ENCODE measurements at regions not wholly inside any gene's neighbourhood (a gene's known extent, or its start where the extent isn't known, plus 50 kb on each side); places are given as distances from the start of the nearest gene placed in this dataset.
"Not testable (repeated sequence)": the region's sequence is repeated elsewhere in the genome, so short reads cannot be mapped to it uniquely, and the experiment has no call there.

GRCh38 chrX:4661771-4662170, 948.3 kb upstream of the PRKX start:
- Histone ChIP-seq H3K4me1 (ENCODE audit: control insufficient read depth, insufficient read depth, low read length, poor library complexity, severe bottlenecking) (no peaks in the 10 kb centered on the region), H3K36me3 (ENCODE audit: control insufficient read depth, insufficient read depth, low read length) (no peaks in the 10 kb centered on the region), H3K27ac (ENCODE audit: insufficient read depth, low read length, poor library complexity, severe bottlenecking) (no peak overlapping the region), H3K4me3 (ENCODE audit: low read depth, low read length) (no peak overlapping the region), H3K9me3 (ENCODE audit: control insufficient read depth in 2 of 2, low read length in 2 of 2) (no peaks in the 10 kb centered on the region), H3K27me3 (ENCODE audit: control insufficient read depth, insufficient read depth, low read length) (no peaks in the 10 kb centered on the region)
- no peaks in the 10 kb centered on the region for H3K27me3 Mint-ChIP-seq
- H3K27ac Mint-ChIP-seq, result no peak overlapping the region
- no peaks in the 10 kb centered on the region for H3K36me3 Mint-ChIP-seq
- no peak for ATAC-seq (ENCODE audit: low read depth in 2 of 2)
- peaks cover 0 to 12% (median 6%) of the 10 kb centered on the region in 7 donors for H3K9me3 Mint-ChIP-seq
- no peaks in the 10 kb centered on the region for H3K4me1 Mint-ChIP-seq
- no peak overlapping the region for H3K4me3 Mint-ChIP-seq
- no peak for DNase-seq

GRCh38 chrX:4656419-4656818, 943.0 kb upstream of the PRKX start:
- no peaks in the 10 kb centered on the region for H3K36me3 Mint-ChIP-seq
- no peak for ATAC-seq (ENCODE audit: low read depth in 2 of 2)

DNA sequence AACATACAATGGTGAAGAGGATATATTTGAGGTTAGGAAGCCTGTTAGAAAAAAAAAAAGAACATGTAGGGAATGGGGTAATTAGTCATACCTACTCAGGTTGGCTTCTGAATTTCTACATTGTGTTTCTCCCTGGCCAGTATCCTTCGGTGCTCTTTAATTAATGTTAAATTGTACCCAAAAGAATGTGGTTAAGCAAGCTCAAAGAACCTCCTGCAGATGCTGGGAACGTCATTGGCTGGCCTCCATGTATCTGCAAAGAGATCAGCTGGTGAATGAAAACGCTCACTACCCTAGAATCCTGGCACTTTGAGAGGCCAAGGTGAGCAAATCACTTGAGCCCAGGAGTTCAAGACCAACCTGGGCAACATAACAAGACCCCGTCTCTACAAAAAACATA, 942.3 kb upstream of the PRKX start:
- Histone ChIP-seq H3K4me1 (ENCODE audit: control insufficient read depth, insufficient read depth, low read length, poor library complexity, severe bottlenecking) (no peaks in the 10 kb centered on the region), H3K36me3 (ENCODE audit: control insufficient read depth, insufficient read depth, low read length) (no peaks in the 10 kb centered on the region), H3K4me3 (ENCODE audit: low read depth, low read length) (no peak overlapping the region), H3K27ac (ENCODE audit: insufficient read depth, low read length, poor library complexity, severe bottlenecking) (no peak overlapping the region), H3K27me3 (ENCODE audit: control insufficient read depth, insufficient read depth, low read length) (no peaks in the 10 kb centered on the region), H3K9me3 (ENCODE audit: control insufficient read depth in 2 of 2, low read length in 2 of 2) (no peaks in the 10 kb centered on the region)
- Mint-ChIP-seq H3K4me1 (no peaks in the 10 kb centered on the region), H3K4me3 (no peak overlapping the region), H3K9me3 (peaks cover 0 to 22% (median 6%) of the 10 kb centered on the region in 7 donors), H3K27ac (no peak overlapping the region), H3K27me3 (no peaks in the 10 kb centered on the region), H3K36me3 (no peaks in the 10 kb centered on the region)
- DNase-seq (no peak), ATAC-seq (ENCODE audit: low read depth in 2 of 2) (no peak)

More at GRCh38 chrX:4656419-4656818, 943.0 kb upstream of the PRKX start:
- no peaks in the 10 kb centered on the region for H3K36me3 ChIP-seq (ENCODE audit: control insufficient read depth, insufficient read depth, low read length)
- Mint-ChIP-seq H3K9me3 (peaks cover 0 to 22% (median 6%) of the 10 kb centered on the region in 7 donors), H3K27ac (no peak overlapping the region), H3K27me3 (no peaks in the 10 kb centered on the region), H3K4me3 (no peak overlapping the region), H3K4me1 (no peaks in the 10 kb centered on the region)
- no peaks in the 10 kb centered on the region for H3K27me3 ChIP-seq (ENCODE audit: control insufficient read depth, insufficient read depth, low read length)
- H3K4me1 ChIP-seq (ENCODE audit: control insufficient read depth, insufficient read depth, low read length, poor library complexity, severe bottlenecking), result no peaks in the 10 kb centered on the region
- DNase-seq, result no peak
- H3K27ac ChIP-seq (ENCODE audit: insufficient read depth, low read length, poor library complexity, severe bottlenecking), result no peak overlapping the region
- H3K4me3 ChIP-seq (ENCODE audit: low read depth, low read length), result no peak overlapping the region
- no peaks in the 10 kb centered on the region for H3K9me3 ChIP-seq (ENCODE audit: control insufficient read depth in 2 of 2, low read length in 2 of 2)

GRCh38 chrX:4642114-4642513, 928.7 kb upstream of the PRKX start:
- Histone ChIP-seq H3K4me3 (ENCODE audit: low read depth, low read length) (no peak overlapping the region), H3K9me3 (ENCODE audit: control insufficient read depth in 2 of 2, low read length in 2 of 2) (no peaks in the 10 kb centered on the region), H3K4me1 (ENCODE audit: control insufficient read depth, insufficient read depth, low read length, poor library complexity, severe bottlenecking) (no peaks in the 10 kb centered on the region), H3K36me3 (ENCODE audit: control insufficient read depth, insufficient read depth, low read length) (no peaks in the 10 kb centered on the region), H3K27ac (ENCODE audit: insufficient read depth, low read length, poor library complexity, severe bottlenecking) (no peak overlapping the region), H3K27me3 (ENCODE audit: control insufficient read depth, insufficient read depth, low read length) (no peaks in the 10 kb centered on the region)
- H3K36me3 Mint-ChIP-seq, result no peaks in the 10 kb centered on the region
- no peaks in the 10 kb centered on the region for H3K27me3 Mint-ChIP-seq
- no peak for ATAC-seq (ENCODE audit: low read depth in 2 of 2)
- H3K4me3 Mint-ChIP-seq, result no peak overlapping the region
- no peak overlapping the region for H3K27ac Mint-ChIP-seq
- H3K4me1 Mint-ChIP-seq, result no peaks in the 10 kb centered on the region
- no peak for DNase-seq
- peaks cover 0 to 17% (median 2%) of the 10 kb centered on the region in 7 donors for H3K9me3 Mint-ChIP-seq

GRCh38 chrX:4638036-4638435, 924.6 kb upstream of the PRKX start:
- Histone ChIP-seq H3K4me3 (ENCODE audit: low read depth, low read length) (no peak overlapping the region), H3K4me1 (ENCODE audit: control insufficient read depth, insufficient read depth, low read length, poor library complexity, severe bottlenecking) (no peaks in the 10 kb centered on the region), H3K36me3 (ENCODE audit: control insufficient read depth, insufficient read depth, low read length) (no peaks in the 10 kb centered on the region), H3K27ac (ENCODE audit: insufficient read depth, low read length, poor library complexity, severe bottlenecking) (no peak overlapping the region), H3K9me3 (ENCODE audit: control insufficient read depth in 2 of 2, low read length in 2 of 2) (no peaks in the 10 kb centered on the region), H3K27me3 (ENCODE audit: control insufficient read depth, insufficient read depth, low read length) (no peaks in the 10 kb centered on the region)
- Mint-ChIP-seq H3K36me3 (no peaks in the 10 kb centered on the region), H3K27me3 (no peaks in the 10 kb centered on the region), H3K27ac (no peak overlapping the region), H3K4me1 (no peaks in the 10 kb centered on the region), H3K9me3 (peaks cover 0 to 12% (median 0%) of the 10 kb centered on the region in 7 donors), H3K4me3 (no peak overlapping the region)
- DNase-seq, result no peak
- ATAC-seq (ENCODE audit: low read depth in 2 of 2), result no peak

GRCh38 chrX:4627414-4627813, 914.0 kb upstream of the PRKX start:
- Histone ChIP-seq H3K27ac (ENCODE audit: insufficient read depth, low read length, poor library complexity, severe bottlenecking) (no peak overlapping the region), H3K27me3 (ENCODE audit: control insufficient read depth, insufficient read depth, low read length) (no peaks in the 10 kb centered on the region), H3K4me1 (ENCODE audit: control insufficient read depth, insufficient read depth, low read length, poor library complexity, severe bottlenecking) (no peaks in the 10 kb centered on the region), H3K4me3 (ENCODE audit: low read depth, low read length) (no peak overlapping the region), H3K9me3 (ENCODE audit: control insufficient read depth in 2 of 2, low read length in 2 of 2) (no peaks in the 10 kb centered on the region), H3K36me3 (ENCODE audit: control insufficient read depth, insufficient read depth, low read length) (no peaks in the 10 kb centered on the region)
- H3K9me3 Mint-ChIP-seq, result peaks cover 0 to 10% (median 5%) of the 10 kb centered on the region in 7 donors
- H3K27me3 Mint-ChIP-seq, result no peaks in the 10 kb centered on the region
- H3K27ac Mint-ChIP-seq, result no peak overlapping the region
- no peak for DNase-seq
- no peak overlapping the region for H3K4me3 Mint-ChIP-seq
- no peaks in the 10 kb centered on the region for H3K36me3 Mint-ChIP-seq
- no peak for ATAC-seq (ENCODE audit: low read depth in 2 of 2)
- H3K4me1 Mint-ChIP-seq, result no peaks in the 10 kb centered on the region

DNA sequence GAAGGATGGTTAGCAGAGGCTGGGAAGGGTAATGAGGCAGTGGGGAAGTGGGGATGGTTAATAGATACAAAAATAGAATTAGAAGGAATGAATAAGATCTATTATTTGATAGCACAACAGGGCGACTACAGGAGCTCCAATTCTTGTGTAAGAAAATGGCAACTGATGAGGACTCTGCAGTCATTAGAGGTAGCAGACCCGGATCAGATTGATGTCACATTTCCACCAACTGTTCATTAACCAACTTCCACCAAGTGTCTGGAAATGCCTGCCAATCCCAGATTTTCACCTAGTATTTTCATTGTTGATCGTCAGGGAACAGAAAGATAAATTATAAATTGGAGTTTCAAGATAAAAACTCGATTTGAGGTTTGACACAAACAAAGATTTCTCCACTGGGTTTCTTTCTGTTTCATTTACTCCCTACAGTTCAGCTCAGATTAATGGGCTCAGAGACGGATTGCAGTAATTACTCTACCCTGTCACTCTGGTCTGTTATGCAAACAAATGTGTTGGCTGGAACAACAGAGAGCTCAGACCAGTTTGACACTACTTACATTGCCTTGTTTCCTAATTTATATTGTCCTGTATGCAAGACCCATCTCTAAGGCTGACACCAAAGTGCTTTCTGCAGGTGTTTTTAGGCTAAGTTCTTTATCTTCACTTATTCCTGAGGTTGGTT, 909.2 kb upstream of the PRKX start:
- no peaks in the 10 kb centered on the region for H3K27me3 Mint-ChIP-seq
- DNase-seq, result no peak
- no peaks in the 10 kb centered on the region for H3K27me3 ChIP-seq (ENCODE audit: control insufficient read depth, insufficient read depth, low read length)
- no peak for ATAC-seq (ENCODE audit: low read depth in 2 of 2)
- H3K4me3 Mint-ChIP-seq, result no peak overlapping the region
- H3K36me3 Mint-ChIP-seq, result no peaks in the 10 kb centered on the region
- H3K4me3 ChIP-seq (ENCODE audit: low read depth, low read length), result no peak overlapping the region
- no peaks in the 10 kb centered on the region for H3K36me3 ChIP-seq (ENCODE audit: control insufficient read depth, insufficient read depth, low read length)
- no peak overlapping the region for H3K27ac Mint-ChIP-seq
- no peak overlapping the region for H3K27ac ChIP-seq (ENCODE audit: insufficient read depth, low read length, poor library complexity, severe bottlenecking)
- H3K9me3 Mint-ChIP-seq, result peaks cover 0 to 4% (median 1%) of the 10 kb centered on the region in 7 donors
- H3K4me1 ChIP-seq (ENCODE audit: control insufficient read depth, insufficient read depth, low read length, poor library complexity, severe bottlenecking), result no peaks in the 10 kb centered on the region
- H3K9me3 ChIP-seq (ENCODE audit: control insufficient read depth in 2 of 2, low read length in 2 of 2), result no peaks in the 10 kb centered on the region
- H3K4me1 Mint-ChIP-seq, result no peaks in the 10 kb centered on the region

- H3K4me1 ChIP-seq (ENCODE audit: control insufficient read depth, insufficient read depth, low read length, poor library complexity, severe bottlenecking); H3K27ac ChIP-seq (ENCODE audit: insufficient read depth, low read length, poor library complexity, severe bottlenecking); H3K27me3 ChIP-seq (ENCODE audit: control insufficient read depth, insufficient read depth, low read length); H3K27ac Mint-ChIP-seq; H3K4me3 ChIP-seq (ENCODE audit: low read depth, low read length); DNase-seq; H3K4me1 Mint-ChIP-seq; ATAC-seq (ENCODE audit: low read depth in 2 of 2); H3K36me3 ChIP-seq (ENCODE audit: control insufficient read depth, insufficient read depth, low read length); H3K9me3 ChIP-seq (ENCODE audit: control insufficient read depth in 2 of 2, low read length in 2 of 2); H3K36me3 Mint-ChIP-seq; H3K4me3 Mint-ChIP-seq; H3K27me3 Mint-ChIP-seq: not testable (repeated sequence)
- peaks cover 0 to 17% (median 3%) of the 10 kb centered on the region in 7 donors for H3K9me3 Mint-ChIP-seq
Observed at GRCh38 chrX:4613651-4614050, 900.2 kb upstream of the PRKX start.

All from CD4-positive, CD25-positive, alpha-beta regulatory T cell (primary cell).